Endodermal cell (in vitro differentiated cells): ENCODE measurements at regions not wholly inside any gene's neighbourhood (a gene's known extent, or its start where the extent isn't known, plus 50 kb on each side); places are given as distances from the start of the nearest gene placed in this dataset.

Experiments
- DNase-seq: peaks from one replicate; pipeline ENCODE4 v3.0.0-alpha.2; 2017
- H3K27ac ChIP-seq: 2 replicates; pipeline ENCODE4 v1.5.1; 2013; ENCODE audit warnings: mild to moderate bottlenecking, low read depth, low read length, moderate library complexity
- H3K27me3 ChIP-seq: 2 replicates; pipeline ENCODE4 v1.6.1; 2013; ENCODE audit warnings: mild to moderate bottlenecking, low read length, moderate library complexity; ENCODE audit not compliant: insufficient read depth, control insufficient read depth, poor library complexity, severe bottlenecking
- H3K36me3 ChIP-seq: 2 replicates; pipeline ENCODE4 v1.7.0; 2013; ENCODE audit warnings: mild to moderate bottlenecking, low read length, moderate library complexity; ENCODE audit not compliant: control insufficient read depth, insufficient read depth
- H3K4me1 ChIP-seq: one replicate; pipeline ENCODE4 v1.7.0; 2013; ENCODE audit warnings: low read length; ENCODE audit not compliant: control insufficient read depth, insufficient read depth
- H3K4me3 ChIP-seq: 2 replicates; pipeline ENCODE4 v1.5.1; 2013; ENCODE audit warnings: mild to moderate bottlenecking, low read length, moderate library complexity
- H3K9ac ChIP-seq: 2 replicates; pipeline ENCODE4 v1.6.1; 2013; ENCODE audit warnings: mild to moderate bottlenecking, low read length, moderate library complexity; ENCODE audit not compliant: poor library complexity, severe bottlenecking; ENCODE audit errors: extremely low read depth
- H3K9me3 ChIP-seq: 2 replicates; pipeline ENCODE4 v1.6.1; 2013; ENCODE audit warnings: mild to moderate bottlenecking, low read length, moderate library complexity; ENCODE audit not compliant: control insufficient read depth
- H3K27ac Mint-ChIP-seq: 2 replicates; pipeline ENCODE4 v1.8.0; 2020; ENCODE audit warnings: mixed read lengths
- H3K27me3 Mint-ChIP-seq: 2 replicates; pipeline ENCODE4 v1.8.0; 2021; ENCODE audit warnings: mild to moderate bottlenecking, mixed read lengths; ENCODE audit not compliant: insufficient read depth
- H3K36me3 Mint-ChIP-seq: 2 replicates; pipeline ENCODE4 v1.8.0; 2020; ENCODE audit warnings: low read depth, mixed read lengths
- H3K4me1 Mint-ChIP-seq: 2 replicates; pipeline ENCODE4 v1.8.0; 2020; ENCODE audit warnings: mixed read lengths
- H3K4me3 Mint-ChIP-seq: 2 replicates; pipeline ENCODE4 v1.8.0; 2020; ENCODE audit warnings: mild to moderate bottlenecking, moderate library complexity, mixed read lengths
- H3K9me3 Mint-ChIP-seq: 2 replicates; pipeline ENCODE4 v1.8.0; 2020; ENCODE audit warnings: mild to moderate bottlenecking, mixed read lengths
- CTCF ChIP-seq: fragments of 200-600 bp; sonication (generic); conservative IDR thresholded peaks from 2 replicates; pipeline ENCODE4 v1.5.0; 2021; ENCODE audit warnings: antibody characterized with exemption, mild to moderate bottlenecking
- WGBS, 2 experiments: methylation state at CpG; one replicate each; pipeline versions ENCODE4 v1.1.5 to v1.1.7; 2013; ENCODE audit warnings: missing lambda C conversion rate in 2 of 2, mixed read lengths in 1 of 2; ENCODE audit not compliant: insufficient coverage in 1 of 2, insufficient read length in 1 of 2; 5-methylcytosine and 5-hydroxymethylcytosine counted together

- WGBS, 2 experiments: 17 to 44% methylated on average over 1 to 4 of the region's 4 CpGs
- Histone ChIP-seq H3K27me3 (no peaks in the 10 kb centered on the region), H3K36me3 (no peaks in the 10 kb centered on the region), H3K9me3 (no peaks in the 10 kb centered on the region), H3K4me3 (no peak overlapping the region), H3K27ac (no peak overlapping the region), H3K4me1 (no peaks in the 10 kb centered on the region), H3K9ac (no peak overlapping the region)
- H3K9me3 Mint-ChIP-seq: peaks cover 7% of the 10 kb centered on the region
- H3K4me1 Mint-ChIP-seq: peaks cover 21% of the 10 kb centered on the region
- TF ChIP-seq CTCF: no peak
- no peak overlapping the region for H3K4me3 Mint-ChIP-seq
- H3K27me3 Mint-ChIP-seq: no peaks in the 10 kb centered on the region
- H3K27ac Mint-ChIP-seq: no peak overlapping the region
- H3K36me3 Mint-ChIP-seq: no peaks in the 10 kb centered on the region
- DNase-seq: peak; percentile 92
These were observed 786.4 kb downstream of the MCTP2 start for GRCh38 chr15:95017666-95018328.

- TF ChIP-seq CTCF: no peak
- no peak overlapping the region for H3K27ac ChIP-seq
- peak; percentile 47 for DNase-seq
- H3K27me3 ChIP-seq: no peaks in the 10 kb centered on the region
- no peak overlapping the region for H3K9ac ChIP-seq
- H3K4me3 ChIP-seq: no peak overlapping the region
- peaks cover 7% of the 10 kb centered on the region for H3K9me3 Mint-ChIP-seq
- H3K4me3 Mint-ChIP-seq: no peak overlapping the region
- H3K4me1 ChIP-seq: no peaks in the 10 kb centered on the region
- H3K36me3 ChIP-seq: no peaks in the 10 kb centered on the region
- WGBS, 2 experiments: 81 to 93% methylated on average over 3 to 6 of the region's 6 CpGs
- H3K36me3 Mint-ChIP-seq: no peaks in the 10 kb centered on the region
- H3K27ac Mint-ChIP-seq: no peak overlapping the region
- H3K9me3 ChIP-seq: no peaks in the 10 kb centered on the region
- H3K27me3 Mint-ChIP-seq: no peaks in the 10 kb centered on the region
- H3K4me1 Mint-ChIP-seq: peaks cover 21% of the 10 kb centered on the region
These were observed 787.7 kb downstream of the MCTP2 start for GRCh38 chr15:95018888-95019545.

DNA sequence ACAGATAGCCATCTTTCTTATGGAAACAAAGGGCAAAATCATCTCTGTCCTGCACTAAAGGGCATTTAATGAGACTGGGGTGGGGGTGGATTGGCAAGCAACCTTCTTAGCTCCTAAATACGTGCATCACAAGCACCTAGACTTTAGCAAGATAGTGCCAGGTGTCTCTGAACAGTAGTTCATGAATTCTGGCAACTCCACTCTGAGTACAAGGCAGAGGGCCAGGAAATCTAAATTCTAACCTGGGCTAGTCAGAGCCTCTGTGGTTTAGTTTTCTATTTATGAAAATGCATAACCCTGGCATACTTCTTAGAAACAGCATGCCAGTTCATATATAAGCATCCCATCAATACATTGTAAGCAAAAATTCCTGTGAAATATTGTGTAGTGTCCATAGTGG lies 788.5 kb downstream of the MCTP2 start:
- H3K27ac ChIP-seq: no peak overlapping the region
- no peaks in the 10 kb centered on the region for H3K27me3 Mint-ChIP-seq

More for the DNA sequence above, 788.5 kb downstream of the MCTP2 start:
- Mint-ChIP-seq H3K9me3 (peaks cover 7% of the 10 kb centered on the region), H3K4me1 (peaks cover 21% of the 10 kb centered on the region), H3K27ac (no peak overlapping the region), H3K4me3 (no peak overlapping the region), H3K36me3 (no peaks in the 10 kb centered on the region)
- no peak for DNase-seq
- Histone ChIP-seq H3K4me3 (no peak overlapping the region), H3K36me3 (no peaks in the 10 kb centered on the region), H3K4me1 (no peaks in the 10 kb centered on the region), H3K9me3 (no peaks in the 10 kb centered on the region), H3K27me3 (no peaks in the 10 kb centered on the region), H3K9ac (no peak overlapping the region)
- no peak for TF ChIP-seq CTCF
- WGBS, 2 experiments: 89 to 100% methylated on average over 1 of the region's 1 CpG
